Left renal cortex interstitium (tissue), 4 donors: ENCODE measurements at regions not wholly inside any gene's neighbourhood (a gene's known extent, or its start where the extent isn't known, plus 50 kb on each side); places are given as distances from the start of the nearest gene placed in this dataset.
"Not testable (repeated sequence)": the region's sequence is repeated elsewhere in the genome, so short reads cannot be mapped to it uniquely, and the experiment has no call there.

Experiments
- DNase-seq, 4 donors: peaks; one replicate each; pipeline ENCODE4 v3.0.0-alpha.2; 2013; ENCODE audit warnings: low read depth in 4 of 4, low spot score in 2 of 4, missing footprints in 1 of 4

DNA sequence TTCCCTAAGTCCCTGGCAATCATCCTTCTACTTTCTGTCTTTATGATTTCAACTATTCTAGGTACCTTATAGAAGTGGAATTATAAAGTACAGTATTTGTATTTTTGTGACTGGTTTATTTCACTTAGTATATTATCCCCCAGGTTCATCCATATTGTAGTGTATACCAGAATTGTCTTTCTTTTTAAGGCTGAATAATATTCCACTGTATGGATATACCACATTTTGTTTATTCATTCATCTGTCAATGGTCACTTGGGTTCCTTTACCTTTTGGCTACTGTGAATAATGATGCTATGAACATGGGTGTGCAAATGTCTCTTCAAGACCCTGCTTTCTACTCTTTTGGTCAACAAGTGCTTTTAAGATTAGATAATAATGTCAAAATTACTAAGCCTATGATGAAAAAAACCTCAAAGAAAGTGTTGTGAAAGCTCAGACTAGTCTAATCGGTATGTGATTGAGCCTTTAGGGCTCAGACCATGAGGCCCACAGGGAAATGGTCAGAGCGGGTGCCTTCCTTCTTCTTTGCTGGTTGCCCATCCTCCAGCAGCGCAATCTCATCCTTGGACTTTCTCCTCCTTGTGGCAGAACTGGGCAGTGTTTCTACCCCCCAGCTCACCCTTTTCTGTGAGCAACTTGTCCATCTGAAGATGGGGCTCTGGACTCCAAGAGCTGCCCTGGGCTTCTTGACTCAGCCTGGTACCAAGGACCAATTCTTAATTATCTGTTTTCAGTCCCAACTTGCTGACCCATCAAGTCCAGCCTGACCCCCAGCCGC, 105.4 kb downstream of the TTC8 start:
- no peak for DNase-seq

GRCh38 chr14:88931321-88932110, 107.1 kb downstream of the TTC8 start:
- no peak for DNase-seq

DNA sequence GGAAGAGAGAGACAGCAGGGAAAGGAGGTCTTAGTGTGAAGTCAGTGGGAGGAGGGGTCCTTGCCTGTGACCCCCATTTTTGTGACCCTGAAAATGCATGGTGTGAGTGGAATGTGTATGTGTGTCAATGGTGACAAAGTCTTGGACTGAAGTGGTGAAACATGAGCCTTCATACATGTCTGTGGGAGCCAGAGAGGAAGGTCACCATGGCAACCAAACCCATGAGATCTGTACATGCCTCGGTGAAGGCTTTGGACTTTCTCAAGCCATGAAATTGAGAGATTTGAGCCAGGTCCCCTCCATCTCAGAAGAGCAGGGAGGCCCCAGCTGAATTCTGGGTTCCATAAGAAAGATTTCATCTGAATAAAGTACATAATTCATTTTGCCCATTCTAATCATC, 108.7 kb downstream of the TTC8 start:
- peak in 1 of 4 donors; percentile 2 for DNase-seq

DNA sequence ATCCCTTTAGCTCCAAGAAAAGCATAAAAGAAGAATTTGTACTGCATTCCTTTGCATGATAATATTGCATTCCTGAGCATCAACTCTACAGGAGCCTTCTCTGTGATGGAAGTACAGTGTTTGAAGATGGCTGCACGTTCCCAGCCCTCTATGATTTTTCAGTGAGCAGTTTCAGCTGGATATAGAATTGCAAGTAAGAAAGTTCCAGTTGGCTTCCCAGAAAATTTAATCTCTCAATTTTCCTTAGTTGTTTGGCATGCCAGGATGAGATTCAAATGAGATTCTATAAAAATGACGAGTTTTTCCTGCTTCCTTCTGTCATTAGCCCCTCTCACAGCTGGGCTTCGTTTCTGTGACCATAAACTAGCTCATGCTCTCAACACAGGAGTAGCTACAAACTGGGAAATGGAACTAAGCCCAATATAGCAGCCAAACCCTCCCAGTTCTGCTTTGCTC, 109.9 kb downstream of the TTC8 start:
- DNase-seq = peak in 3 of 4 donors; percentile 22 to 29 (median 23)

- DNase-seq = no peak
These were observed 110.6 kb downstream of the TTC8 start for GRCh38 chr14:88935083-88935482.

GRCh38 chr14:88937706-88938105, 113.3 kb downstream of the TTC8 start:
- no peak for DNase-seq

DNA sequence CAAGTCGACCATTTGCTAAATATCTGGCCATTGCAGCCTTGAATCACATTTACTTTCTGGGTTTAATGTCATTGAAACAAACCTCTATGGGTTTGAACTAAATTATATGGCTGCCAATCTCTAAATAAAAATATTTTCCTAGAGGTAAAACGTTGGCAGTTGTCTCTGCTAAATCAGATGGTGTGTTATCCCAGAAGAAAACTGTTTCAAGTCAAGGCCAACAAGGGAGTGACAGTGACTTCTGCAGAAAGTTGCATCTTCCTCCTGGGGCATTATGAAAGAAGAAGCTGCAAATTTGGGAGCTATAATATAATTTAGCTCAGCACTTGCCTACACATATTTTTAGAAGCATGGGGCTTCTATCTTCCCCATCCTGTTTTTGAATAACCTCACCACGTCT, 116.2 kb downstream of the TTC8 start:
- DNase-seq = no peak

GRCh38 chr14:88941414-88941813, 117.0 kb downstream of the TTC8 start:
- no peak for DNase-seq

DNA sequence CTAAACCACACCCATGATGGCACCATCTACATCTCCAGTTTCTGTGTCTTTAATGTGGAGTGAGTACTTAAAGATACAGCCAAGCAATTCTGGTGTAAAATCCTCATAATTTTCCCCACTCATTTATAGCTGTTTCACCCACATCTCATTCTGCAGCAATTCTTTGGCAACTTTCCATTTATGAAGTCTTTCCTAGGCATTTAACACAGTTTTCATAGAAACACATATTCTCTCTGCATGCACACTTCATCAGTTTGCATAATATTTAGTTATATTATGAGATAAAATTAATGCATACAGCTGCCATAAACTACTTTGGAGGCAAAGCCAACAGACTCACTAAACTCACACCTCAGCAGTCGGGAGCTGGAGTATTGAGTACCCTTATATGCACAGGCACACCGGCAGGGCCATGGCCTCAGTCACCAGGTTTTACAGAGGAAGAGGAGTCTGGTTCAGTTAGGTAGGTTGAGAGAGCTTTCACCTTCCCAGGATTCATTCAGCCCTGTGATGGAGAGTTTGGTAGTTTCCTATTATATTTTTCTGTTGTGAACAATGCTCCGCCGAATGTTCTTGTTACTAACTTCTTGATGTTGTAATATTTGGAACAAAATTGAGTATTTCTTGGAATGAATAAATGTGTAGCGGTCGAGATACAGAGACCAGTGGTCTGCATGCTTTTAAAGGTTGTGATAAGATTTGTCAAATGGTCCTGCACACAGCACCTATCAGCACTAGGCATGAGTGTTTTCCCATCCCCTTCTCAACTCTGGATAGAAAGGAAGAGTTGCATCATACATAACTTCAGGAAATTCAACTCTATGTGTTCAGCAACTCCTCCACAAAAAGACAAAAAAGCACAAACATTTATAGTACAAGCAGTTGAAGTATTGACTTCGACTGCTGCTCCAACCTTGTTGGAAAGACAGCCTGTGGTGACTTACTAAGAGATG, 123.5 kb downstream of the TTC8 start:
- no peak for DNase-seq

GRCh38 chr14:88950069-88950468, 125.6 kb downstream of the TTC8 start:
- no peak for DNase-seq

DNA sequence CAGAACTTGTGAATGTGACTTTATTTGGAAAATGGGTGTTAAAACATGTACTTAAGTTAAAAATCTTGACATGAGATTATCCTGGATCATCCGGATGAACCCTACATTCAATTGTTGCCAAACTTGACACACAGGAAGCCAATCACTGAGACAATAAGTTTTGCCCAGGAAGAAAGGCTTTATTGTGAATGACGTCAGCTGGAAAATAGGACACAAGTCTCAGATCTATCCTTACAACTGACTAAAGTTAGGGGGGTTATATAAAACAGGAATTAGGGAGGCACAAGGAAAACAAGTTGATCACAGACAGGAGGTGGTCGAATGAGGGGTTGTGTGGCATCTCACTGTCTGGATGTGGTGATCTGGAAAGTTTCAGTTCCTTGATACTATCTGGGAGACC, 126.9 kb downstream of the TTC8 start:
- DNase-seq = no peak

DNA sequence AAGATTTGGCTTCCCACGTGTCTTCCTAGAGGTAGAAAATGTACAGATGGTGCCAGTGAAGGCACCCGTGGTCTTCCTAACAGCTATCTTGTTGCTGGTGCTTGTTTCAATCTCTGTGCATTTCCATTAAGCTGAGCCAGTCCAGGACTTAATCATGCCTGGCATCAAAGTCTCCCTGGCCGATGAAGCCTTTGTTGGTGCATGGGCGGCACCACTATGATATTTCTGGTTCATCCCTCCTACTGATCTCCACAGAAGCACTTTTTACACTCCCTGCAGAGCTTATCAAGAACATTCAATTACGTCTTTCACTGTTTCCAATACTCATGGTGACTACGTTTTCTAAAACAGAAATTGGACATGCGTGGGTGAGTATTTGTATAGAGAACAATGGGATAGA, 128.4 kb downstream of the TTC8 start:
- no peak for DNase-seq

DNA sequence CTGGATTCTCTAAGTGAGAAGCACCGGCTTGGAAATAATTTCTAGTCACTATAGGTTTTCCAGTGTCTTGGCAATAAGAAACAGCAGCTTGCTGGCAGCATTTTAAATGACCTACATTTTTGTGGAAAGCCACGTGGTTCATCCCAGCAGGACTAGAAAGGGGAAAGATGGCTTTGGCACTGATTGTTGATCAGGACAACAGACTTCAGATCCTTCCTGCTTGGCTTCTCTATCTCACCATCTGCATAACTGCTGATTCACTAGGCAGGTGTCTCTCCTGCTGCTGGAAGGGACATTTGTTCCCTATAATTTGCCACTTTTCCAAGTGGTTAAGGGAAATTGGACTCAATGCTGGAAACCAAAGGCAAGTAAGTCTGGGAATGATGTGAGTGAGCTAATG, 131.0 kb downstream of the TTC8 start:
- DNase-seq = no peak

DNA sequence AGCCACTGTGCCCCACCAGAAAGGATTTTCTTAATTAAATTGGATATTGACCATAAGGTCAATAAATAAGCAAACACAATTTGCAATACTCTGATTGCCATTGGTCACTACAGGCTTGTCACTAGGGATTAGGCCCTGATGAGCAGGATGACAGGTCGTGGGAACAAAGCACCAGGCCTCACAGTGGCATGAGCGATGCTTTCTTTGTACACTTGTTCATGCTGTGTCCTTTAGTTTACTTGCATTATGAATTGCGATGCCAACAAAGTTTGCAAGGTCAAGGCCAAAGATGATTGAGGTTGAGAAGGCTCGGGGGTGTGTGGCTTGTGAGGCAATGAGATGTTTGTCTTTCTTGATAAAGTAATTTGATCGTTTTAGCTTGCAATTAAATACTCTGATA, 136.0 kb downstream of the TTC8 start:
- DNase-seq = no peak

GRCh38 chr14:88961214-88961613, 136.8 kb downstream of the TTC8 start:
- DNase-seq = no peak

DNA sequence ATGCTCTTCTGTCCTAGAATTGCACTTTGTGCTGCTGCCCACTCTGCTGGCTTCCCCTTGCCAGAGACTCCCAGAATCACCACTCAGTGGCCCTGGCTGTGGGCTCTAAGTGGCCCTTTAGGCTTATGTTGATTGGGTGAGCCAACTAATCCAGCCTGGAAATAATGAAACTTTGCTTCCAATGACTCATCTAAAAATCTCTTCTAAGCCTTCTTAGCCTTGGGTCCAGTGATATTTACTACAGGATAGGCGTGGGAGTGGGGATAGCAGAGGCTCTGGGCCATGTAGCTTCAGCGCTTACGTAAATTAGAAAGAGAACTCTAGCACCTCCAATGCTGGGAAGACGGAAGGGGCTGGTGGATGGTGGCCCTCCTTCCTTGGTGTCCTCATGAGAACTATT, 137.9 kb downstream of the TTC8 start:
- no peak for DNase-seq

DNA sequence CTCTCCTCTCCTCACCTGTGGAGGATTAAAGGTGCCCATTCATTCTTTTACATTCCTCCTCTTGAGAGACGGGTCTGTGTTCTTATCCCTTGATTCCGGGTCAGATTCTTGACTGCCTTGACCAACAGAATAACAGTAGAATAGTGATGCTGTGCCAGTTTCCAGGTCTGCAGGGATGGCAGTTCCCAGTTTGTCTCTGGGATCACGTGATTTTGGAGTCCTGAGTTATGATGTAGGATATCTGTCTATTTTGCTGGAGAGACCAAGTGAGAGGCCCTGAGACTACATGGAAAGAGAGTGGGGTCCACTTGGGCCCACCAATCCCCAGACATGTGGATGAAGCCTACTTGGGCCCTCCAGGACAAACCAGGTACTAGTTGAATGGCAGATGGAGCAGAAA, 142.8 kb downstream of the TTC8 start:
- DNase-seq = no peak

DNA sequence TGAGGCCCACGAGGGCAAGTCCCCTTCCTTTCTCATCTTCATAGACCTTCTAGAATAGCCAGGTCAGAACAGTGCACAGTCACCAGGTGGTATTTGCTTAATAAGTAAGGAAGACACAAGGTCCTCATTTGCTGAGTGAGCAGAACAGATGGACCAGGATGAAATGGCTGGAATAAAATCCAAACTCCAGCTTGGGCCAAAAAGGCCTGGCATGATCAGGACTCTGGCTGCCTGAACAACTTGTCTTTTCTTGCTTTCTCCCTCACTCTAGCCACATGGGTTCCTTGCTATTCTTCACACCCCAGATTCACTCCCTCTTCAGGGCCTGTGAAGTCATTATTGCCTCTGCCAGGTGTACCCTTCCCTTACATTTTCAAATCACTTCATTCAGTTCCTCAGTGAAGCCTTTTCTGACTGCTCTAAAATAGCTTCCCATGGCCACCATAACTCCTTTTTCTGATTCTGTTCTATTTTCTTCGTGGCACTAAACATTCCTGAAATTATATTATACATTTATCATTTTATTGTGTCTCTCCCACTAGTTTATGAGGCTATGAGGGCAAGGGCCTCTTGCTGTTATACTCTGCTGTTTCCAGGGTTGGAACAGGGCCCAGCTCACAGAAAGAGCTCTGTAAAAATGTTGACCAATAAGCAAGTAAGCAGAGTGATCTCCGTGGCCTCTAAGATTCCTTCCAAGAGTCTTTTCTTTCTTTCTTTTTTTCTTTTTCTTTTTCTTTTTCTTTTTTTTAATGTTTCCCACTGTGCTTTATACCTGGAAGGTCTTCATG, 150.8 kb downstream of the TTC8 start:
- no peak for DNase-seq

DNA sequence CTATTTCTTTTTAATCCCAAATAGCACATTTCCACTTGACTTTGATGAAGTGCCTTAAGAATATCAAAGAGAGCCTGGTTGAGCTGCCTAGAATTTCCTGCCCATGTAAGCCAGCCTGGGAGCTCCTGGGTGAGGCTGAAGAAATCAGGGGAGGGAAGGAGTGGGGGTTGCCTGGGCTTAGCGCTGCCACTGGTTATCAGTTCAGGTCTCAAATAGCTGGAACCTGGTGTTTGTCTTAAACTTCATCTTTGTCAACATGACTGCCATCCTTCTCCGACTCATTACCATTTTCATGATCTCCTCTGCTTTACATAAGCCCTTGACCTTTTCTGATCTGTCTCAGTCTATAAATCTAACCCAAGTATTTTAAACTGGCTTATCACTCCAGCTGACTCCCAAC, 151.5 kb downstream of the TTC8 start:
- DNase-seq = no peak

DNA sequence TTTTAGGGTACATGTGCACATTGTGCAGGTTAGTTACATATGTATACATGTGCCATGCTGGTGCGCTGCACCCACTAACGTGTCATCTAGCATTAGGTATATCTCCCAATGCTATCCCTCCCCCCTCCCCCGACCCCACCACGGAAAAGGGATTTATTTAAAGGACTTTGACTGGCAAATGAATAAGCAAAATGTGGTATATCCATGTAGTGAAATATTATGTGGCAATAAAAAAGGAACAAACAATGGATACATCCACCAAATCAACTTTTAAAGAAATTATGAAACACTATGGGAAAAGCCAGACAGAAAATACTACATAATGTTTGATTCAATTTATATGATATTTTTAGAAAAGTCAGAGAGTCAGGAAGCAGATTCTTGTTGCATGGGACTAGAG, 156.5 kb downstream of the TTC8 start:
- not testable (repeated sequence) for DNase-seq
